ENCODE measurements at regions not wholly inside any gene's neighbourhood (a gene's known extent, or its start where the extent isn't known, plus 50 kb on each side); places are given as distances from the start of the nearest gene placed in this dataset.

- TF ChIP-seq JUND (IDR thresholded peaks at IDR 0.05; ENCODE audit: low read depth) = no peak
- in situ Hi-C loops (cut with HindIII; ENCODE audit: low pct_unique_long_range_greater_than_20kb, low sequenced_read_pairs) = no loop called here
- DNase-seq (ENCODE audit: low read depth in 1 of 2, low spot score in 1 of 2) = no peak
Observed at GRCh38 chr2:117222809-117223208, 591.7 kb upstream of the DDX18 start.

- in situ Hi-C loops (cut with HindIII; ENCODE audit: low pct_unique_long_range_greater_than_20kb, low sequenced_read_pairs) = no loop called here
- peak in 1 of 2 experiments; percentile 6 for DNase-seq (ENCODE audit: low read depth in 1 of 2, low spot score in 1 of 2)
- TF ChIP-seq JUND (IDR thresholded peaks at IDR 0.05; ENCODE audit: low read depth) = no peak
Observed at GRCh38 chr2:117232305-117232704, 582.2 kb upstream of the DDX18 start.

GRCh38 chr2:117257362-117257761 lies 557.1 kb upstream of the DDX18 start:
- in situ Hi-C loops (cut with HindIII; ENCODE audit: low pct_unique_long_range_greater_than_20kb, low sequenced_read_pairs) = no loop called here
- TF ChIP-seq JUND (IDR thresholded peaks at IDR 0.05; ENCODE audit: low read depth) = no peak
- no peak for DNase-seq (ENCODE audit: low read depth in 1 of 2, low spot score in 1 of 2)

- in situ Hi-C loops (cut with HindIII; ENCODE audit: low pct_unique_long_range_greater_than_20kb, low sequenced_read_pairs) = no loop called here
- no peak for DNase-seq (ENCODE audit: low read depth in 1 of 2, low spot score in 1 of 2)
- TF ChIP-seq JUND (IDR thresholded peaks at IDR 0.05; ENCODE audit: low read depth) = no peak
Observed at GRCh38 chr2:117269574-117269973, 544.9 kb upstream of the DDX18 start.

GRCh38 chr2:117271631-117272030 lies 542.9 kb upstream of the DDX18 start:
- in situ Hi-C loops (cut with HindIII; ENCODE audit: low pct_unique_long_range_greater_than_20kb, low sequenced_read_pairs) = no loop called here
- TF ChIP-seq JUND (IDR thresholded peaks at IDR 0.05; ENCODE audit: low read depth) = no peak
- no peak for DNase-seq (ENCODE audit: low read depth in 1 of 2, low spot score in 1 of 2)

DNA sequence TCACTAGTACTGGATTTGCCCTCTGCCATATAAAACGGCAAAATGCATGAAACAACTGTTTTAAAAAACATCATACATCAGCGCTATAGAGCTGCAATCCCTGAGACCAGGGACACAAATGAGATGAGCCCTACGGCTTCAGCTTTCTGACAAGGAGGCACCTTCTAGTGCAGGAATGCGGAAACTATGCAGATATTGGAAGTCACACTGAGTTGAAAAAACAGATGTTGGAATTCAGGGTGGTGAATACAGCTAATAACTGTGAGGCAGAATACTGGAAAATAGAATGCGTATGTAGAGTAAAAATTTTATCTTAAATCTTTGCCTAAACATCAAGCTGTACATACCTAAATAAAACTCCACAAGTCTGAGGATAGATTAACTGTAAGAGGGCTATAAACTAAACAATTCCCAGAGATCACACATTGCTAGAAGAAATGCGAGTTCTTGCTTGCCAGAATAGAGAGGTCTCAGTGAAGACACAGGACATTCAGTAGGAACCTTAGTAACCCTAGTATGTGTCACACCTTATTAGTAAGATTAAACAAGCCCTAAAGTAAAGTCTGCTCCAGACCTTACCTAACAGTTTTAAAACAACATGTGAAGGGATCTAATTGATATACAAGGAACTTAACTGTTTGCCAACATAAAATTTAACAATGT lies 541.4 kb upstream of the DDX18 start:
- in situ Hi-C loops (cut with HindIII; ENCODE audit: low pct_unique_long_range_greater_than_20kb, low sequenced_read_pairs) = no loop called here
- no peak for TF ChIP-seq JUND (IDR thresholded peaks at IDR 0.05; ENCODE audit: low read depth)
- DNase-seq (ENCODE audit: low read depth in 1 of 2, low spot score in 1 of 2) = no peak

DNA sequence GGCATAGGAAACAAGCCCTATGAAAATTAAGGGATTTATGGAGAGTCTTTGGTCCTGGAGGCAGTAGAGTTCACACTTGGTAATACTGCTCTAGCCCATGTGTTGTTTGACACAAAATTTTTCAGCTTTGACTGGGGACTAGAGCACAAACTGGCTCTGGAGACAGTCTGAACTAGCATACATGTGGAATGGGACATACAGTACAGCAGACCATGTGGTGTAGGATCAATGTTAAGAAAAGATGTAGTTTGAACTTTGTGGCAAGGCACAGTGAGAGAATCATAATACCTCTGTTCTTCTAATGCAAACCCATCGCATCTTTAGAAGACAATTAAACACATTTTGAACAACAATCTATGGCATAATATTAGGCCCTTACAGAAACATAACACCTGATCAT lies 521.5 kb upstream of the DDX18 start:
- no peak for DNase-seq (ENCODE audit: low read depth in 1 of 2, low spot score in 1 of 2)
- no peak for TF ChIP-seq JUND (IDR thresholded peaks at IDR 0.05; ENCODE audit: low read depth)
- in situ Hi-C loops (cut with HindIII; ENCODE audit: low pct_unique_long_range_greater_than_20kb, low sequenced_read_pairs) = no loop called here

GRCh38 chr2:117299451-117299850 lies 515.0 kb upstream of the DDX18 start:
- TF ChIP-seq JUND (IDR thresholded peaks at IDR 0.05; ENCODE audit: low read depth) = no peak
- in situ Hi-C loops (cut with HindIII; ENCODE audit: low pct_unique_long_range_greater_than_20kb, low sequenced_read_pairs) = no loop called here
- no peak for DNase-seq (ENCODE audit: low read depth in 1 of 2, low spot score in 1 of 2)

- no peak for DNase-seq (ENCODE audit: low read depth in 1 of 2, low spot score in 1 of 2)
- TF ChIP-seq JUND (IDR thresholded peaks at IDR 0.05; ENCODE audit: low read depth) = no peak
- in situ Hi-C loops (cut with HindIII; ENCODE audit: low pct_unique_long_range_greater_than_20kb, low sequenced_read_pairs) = no loop called here
Observed at GRCh38 chr2:117308861-117309770, 505.4 kb upstream of the DDX18 start.

GRCh38 chr2:117321816-117322215 lies 492.7 kb upstream of the DDX18 start:
- TF ChIP-seq JUND (IDR thresholded peaks at IDR 0.05; ENCODE audit: low read depth) = no peak
- in situ Hi-C loops (cut with HindIII; ENCODE audit: low pct_unique_long_range_greater_than_20kb, low sequenced_read_pairs) = no loop called here
- DNase-seq (ENCODE audit: low read depth in 1 of 2, low spot score in 1 of 2) = no peak

DNA sequence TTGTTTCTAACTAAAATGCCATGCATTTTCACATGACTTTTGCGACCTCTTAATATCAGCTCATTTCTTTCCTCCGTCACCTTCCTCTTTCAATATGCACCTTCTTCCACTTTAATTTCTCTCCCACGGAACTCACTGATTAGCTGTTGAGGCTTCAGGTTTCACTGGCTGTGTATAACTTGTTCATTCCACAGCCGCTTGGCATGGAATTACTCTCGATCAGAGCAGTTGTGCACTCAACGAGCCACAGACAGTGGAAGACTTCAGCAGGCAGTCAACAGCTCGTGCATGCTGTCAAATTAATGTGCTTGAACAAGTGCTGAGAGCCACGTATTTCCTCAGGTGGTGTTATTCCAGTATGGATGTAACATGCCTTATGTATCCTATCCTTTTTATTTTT lies 491.2 kb upstream of the DDX18 start:
- TF ChIP-seq JUND (IDR thresholded peaks at IDR 0.05; ENCODE audit: low read depth) = no peak
- DNase-seq (ENCODE audit: low read depth in 1 of 2, low spot score in 1 of 2) = peak in 1 of 2 experiments; percentile 31
- in situ Hi-C loops (cut with HindIII; ENCODE audit: low pct_unique_long_range_greater_than_20kb, low sequenced_read_pairs) = no loop called here

DNA sequence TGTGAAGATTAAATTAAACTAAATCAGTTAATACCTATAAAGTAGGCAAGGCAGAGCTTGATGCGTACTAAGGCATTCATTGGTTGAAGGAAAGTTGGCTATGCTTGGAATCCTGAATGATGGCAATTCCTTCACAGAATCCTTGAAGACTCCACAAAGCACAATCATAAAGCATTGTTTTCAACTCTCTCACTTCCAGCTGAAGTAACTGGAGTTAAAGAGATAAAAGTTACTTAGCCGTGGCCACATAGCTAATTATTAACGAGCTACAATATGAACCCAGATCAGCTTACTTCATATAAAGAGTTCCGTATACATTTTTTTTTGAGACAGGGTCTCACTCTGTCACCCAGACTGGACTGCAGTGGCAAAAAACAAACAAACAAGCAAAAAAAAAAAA lies 483.9 kb upstream of the DDX18 start:
- in situ Hi-C loops (cut with HindIII; ENCODE audit: low pct_unique_long_range_greater_than_20kb, low sequenced_read_pairs) = no loop called here
- no peak for DNase-seq (ENCODE audit: low read depth in 1 of 2, low spot score in 1 of 2)

GRCh38 chr2:117335967-117336366 lies 478.5 kb upstream of the DDX18 start:
- in situ Hi-C loops (cut with HindIII; ENCODE audit: low pct_unique_long_range_greater_than_20kb, low sequenced_read_pairs) = no loop called here
- DNase-seq (ENCODE audit: low read depth in 1 of 2, low spot score in 1 of 2) = no peak
- TF ChIP-seq JUND (IDR thresholded peaks at IDR 0.05; ENCODE audit: low read depth) = no peak

More for the DNA sequence above, 483.9 kb upstream of the DDX18 start:
- no peak for TF ChIP-seq JUND (IDR thresholded peaks at IDR 0.05; ENCODE audit: low read depth)

All from T47D (cell line).